ENCODE measurements at regions not wholly inside any gene's neighbourhood (a gene's known extent, or its start where the extent isn't known, plus 50 kb on each side); places are given as distances from the start of the nearest gene placed in this dataset.

DNA sequence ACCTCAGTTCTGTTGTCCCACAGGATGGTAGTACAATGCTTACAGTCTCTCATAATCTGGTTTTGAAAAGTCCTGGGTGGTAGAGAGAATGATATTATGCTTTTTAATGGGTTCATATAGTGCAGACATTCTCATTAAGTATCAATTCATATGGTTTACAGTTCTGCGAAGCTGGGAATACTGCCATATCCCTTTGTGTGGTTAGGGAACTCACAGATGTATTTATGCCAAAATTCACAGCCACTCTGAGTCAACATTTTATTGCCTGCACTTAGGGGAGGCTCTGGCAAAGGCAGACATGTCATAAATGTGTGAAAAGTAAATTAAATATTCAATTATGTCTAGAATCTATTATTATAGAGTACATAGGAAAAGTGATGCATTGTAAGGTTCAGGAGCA, 808.2 kb downstream of the SUCLG1 start:
- no peak for ATAC-seq
- DNase-seq = no peak

GRCh38 chr2:83650161-83650560, 808.9 kb downstream of the SUCLG1 start:
- ATAC-seq = no peak
- DNase-seq = no peak

DNA sequence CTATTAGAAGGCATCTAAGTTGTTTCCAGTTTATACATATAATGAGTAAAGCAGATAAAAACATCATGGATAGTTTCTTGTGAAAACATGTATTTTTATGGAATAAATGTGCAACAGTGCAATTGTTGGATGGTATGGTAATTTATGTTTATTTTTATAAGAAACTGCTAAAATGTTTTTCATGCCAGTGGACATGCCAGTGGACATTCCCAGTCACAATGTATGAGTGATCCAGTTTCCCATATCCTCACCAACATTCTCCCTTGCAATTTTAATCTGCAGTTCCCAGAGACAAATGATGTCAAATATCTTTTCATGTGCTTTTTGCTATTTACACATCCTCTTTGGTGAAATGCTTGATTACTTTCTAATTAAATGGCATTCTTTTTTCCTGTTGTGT, 818.6 kb downstream of the SUCLG1 start:
- DNase-seq (no peak), ATAC-seq (no peak)

GRCh38 chr2:83633423-83633822, 825.7 kb downstream of the SUCLG1 start:
- DNase-seq = no peak
- no peak for ATAC-seq

DNA sequence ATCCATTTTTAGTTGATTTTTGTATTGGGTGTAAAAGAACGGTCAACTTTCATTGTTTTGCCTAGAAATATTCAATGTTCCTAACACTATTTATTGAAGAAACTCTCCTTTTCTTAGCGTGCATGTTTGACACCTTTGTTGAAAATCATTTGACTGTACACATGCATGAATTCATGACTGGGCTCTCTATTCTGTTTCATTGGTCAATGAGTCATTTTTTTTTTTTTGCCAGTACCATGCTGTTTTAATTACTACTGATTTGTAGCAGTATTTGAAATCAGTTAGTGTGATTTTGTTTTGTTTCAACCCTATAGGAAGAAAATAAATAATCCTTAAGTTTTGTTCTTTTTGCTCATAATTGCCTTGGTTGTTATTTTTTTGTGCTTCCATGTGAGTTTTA, 828.7 kb downstream of the SUCLG1 start:
- DNase-seq (no peak), ATAC-seq (no peak)

- no peak for DNase-seq
- no peak for ATAC-seq
Observed at GRCh38 chr2:83615511-83615910, 843.6 kb downstream of the SUCLG1 start.

- ATAC-seq = no peak
- no peak for DNase-seq
Observed at GRCh38 chr2:83613178-83613577, 845.9 kb downstream of the SUCLG1 start.

GRCh38 chr2:83602753-83603152, 856.3 kb downstream of the SUCLG1 start:
- DNase-seq (no peak), ATAC-seq (no peak)

DNA sequence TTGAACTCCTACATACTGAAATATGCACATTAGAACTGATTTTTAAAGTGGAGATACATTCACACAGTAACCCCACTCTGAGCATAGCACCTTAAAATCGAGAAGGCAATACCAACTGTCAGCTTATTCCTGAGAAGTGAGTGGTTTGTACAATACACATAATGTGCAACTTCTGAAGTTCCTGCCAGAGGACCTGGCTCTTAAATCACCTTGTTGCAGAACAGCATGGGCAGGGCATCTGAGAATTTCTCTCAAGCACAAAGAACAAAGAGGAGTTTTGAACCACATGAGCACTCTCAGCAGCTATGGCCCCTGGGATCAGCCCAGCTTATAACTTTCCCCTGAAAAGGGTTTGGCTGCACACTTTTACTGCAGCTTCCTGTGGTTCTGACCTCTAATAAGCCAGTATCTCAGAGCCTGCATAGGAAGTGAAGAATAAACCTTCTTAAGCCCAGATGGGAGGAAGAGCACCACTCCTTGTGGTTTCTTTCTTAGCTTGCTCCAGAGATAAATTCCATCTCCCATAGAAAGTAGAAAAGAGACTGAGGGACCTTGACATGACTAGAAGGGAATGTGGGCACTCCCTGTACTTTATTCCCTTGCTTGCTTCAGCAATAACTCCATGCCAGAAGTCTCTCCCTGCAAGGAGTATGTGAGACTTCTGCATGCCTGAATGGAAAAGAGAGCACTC, 862.3 kb downstream of the SUCLG1 start:
- ATAC-seq = no peak
- DNase-seq = no peak

- no peak for ATAC-seq
Observed at GRCh38 chr2:83595926-83596325, 863.2 kb downstream of the SUCLG1 start.

DNA sequence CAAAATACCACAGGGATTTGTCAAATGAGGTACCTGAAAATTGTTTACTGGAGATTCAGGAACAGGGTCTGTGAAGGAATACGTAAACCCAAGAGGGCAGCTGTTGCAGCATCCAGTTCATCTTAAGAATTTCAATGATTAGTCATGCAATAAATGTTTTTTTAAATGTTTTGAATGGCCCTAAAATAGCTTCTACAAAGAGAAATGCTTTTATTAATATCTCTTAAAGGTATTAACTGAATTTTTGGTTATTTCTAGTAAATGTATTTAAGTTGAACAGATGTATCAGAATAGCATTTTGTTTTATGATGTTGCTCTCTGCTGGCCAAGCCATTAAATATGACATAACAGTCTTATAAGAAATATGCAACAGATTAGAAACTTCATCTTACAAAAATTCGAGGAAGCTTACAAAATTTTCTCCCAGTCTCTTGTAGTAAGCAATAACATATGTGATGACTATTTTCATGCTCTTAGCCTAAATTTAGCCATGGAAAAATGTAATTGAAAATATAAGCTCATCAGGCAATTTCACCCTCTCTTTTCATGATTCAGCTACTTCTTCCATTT, 863.9 kb downstream of the SUCLG1 start:
- DNase-seq (no peak), ATAC-seq (no peak)

More at GRCh38 chr2:83595926-83596325, 863.2 kb downstream of the SUCLG1 start:
- DNase-seq = no peak

DNA sequence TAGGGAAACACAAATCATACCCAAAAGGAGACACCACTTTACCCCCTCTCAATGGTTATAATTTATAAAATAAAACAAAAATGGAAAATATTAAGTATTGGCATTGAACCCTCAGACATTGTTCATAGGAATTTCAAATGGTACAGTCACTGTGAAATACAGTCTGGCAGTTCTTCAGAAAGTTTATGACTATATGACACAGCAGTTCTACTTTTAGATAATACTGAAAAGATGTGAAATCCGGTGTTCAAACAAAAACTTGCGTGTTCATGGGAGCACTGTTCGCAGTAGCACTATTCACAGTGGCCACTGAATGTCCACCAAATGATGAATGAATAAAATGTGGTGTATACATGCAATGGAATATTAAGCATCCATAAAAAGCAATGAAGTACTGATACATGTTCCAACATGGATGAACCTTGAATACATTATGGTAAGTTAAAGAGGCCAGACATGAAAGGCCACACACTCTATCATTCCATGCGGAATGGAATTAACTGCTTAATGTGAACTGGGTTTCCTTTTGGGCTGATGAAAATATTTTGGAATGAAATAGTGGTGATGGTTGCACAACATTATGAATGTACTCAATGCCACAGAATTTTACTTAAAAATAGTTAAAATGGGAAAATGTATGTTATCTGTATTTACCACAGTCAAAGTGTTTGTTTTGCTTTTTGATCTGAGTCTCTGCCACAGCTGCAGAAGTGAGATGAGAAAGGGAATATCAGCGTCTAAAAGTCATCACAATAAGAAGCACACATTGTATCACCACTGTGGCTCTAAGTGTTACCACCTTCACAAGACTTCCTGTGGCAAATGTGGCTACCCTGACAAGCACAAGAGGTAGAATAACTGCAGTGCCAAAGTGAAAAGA, 864.6 kb downstream of the SUCLG1 start:
- ATAC-seq (no peak), DNase-seq (no peak)

GRCh38 chr2:83587309-83587708, 871.8 kb downstream of the SUCLG1 start:
- DNase-seq (no peak), ATAC-seq (no peak)

DNA sequence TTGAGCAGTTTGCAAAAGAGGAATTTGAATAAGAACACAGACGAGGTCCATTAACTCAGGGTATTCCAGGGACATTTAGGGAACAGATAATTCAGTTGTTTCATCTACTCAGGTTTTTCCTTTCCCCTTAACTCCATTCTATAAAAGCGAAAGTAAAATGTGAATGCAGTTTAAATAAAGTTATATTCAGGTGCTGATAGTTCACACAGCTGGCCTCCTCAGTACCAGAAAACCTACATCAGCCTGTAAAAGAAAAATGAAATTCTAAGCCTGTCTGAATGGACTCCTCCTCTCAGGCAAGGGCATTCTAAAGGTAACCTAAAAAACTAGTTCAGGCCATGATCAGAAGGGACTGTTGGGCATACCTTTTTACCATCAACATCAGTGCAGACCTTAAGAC, 873.8 kb downstream of the SUCLG1 start:
- DNase-seq = no peak
- no peak for ATAC-seq

DNA sequence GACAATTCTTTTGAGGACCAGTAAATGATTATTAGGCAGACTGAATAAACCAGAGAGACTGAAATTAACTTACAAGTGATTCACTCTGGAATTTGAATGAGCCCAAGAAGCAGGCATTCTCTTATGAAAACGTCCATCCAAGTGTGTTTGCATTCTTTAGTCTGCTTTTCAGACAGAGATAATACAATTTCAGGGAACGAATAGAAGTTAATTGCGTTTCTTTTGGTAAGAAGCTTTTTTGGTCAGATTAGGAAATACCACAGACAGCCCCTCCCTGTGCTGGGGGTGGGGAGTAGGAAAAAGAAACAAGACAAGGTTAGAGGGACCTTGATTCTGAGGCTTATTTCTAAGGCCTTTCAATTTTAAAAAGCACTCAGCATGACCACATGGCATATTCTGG, 874.4 kb downstream of the SUCLG1 start:
- DNase-seq (no peak), ATAC-seq (no peak)

- DNase-seq (no peak), ATAC-seq (no peak)
Observed at GRCh38 chr2:83582589-83582988, 876.5 kb downstream of the SUCLG1 start.

- no peak for DNase-seq
- no peak for ATAC-seq
Observed at GRCh38 chr2:83579507-83579906, 879.6 kb downstream of the SUCLG1 start.

GRCh38 chr2:83578405-83578804, 880.7 kb downstream of the SUCLG1 start:
- ATAC-seq = no peak
- DNase-seq = no peak

GRCh38 chr2:83574614-83575013, 884.5 kb downstream of the SUCLG1 start:
- DNase-seq (no peak), ATAC-seq (no peak)

GRCh38 chr2:83573060-83573459, 886.0 kb downstream of the SUCLG1 start:
- ATAC-seq (no peak), DNase-seq (no peak)

DNA sequence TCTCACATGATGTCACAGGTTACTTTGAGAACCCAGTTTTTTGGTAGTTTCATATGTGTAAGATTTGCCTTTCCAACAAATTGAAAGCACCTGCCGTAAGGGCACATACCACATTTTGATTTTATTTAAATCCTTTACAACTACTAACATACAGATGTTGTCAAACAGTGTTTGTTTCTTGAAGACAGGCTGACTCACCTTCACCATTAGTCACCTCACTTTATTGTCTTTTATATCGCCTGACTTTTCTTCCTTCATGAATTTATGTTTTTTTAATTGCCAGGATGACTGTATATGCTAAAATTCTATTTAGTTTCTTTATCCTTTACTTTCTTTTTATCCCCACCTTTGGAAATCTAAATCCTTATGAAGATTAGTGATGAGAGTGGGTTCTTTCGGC, 886.7 kb downstream of the SUCLG1 start:
- ATAC-seq (no peak), DNase-seq (no peak)

DNA sequence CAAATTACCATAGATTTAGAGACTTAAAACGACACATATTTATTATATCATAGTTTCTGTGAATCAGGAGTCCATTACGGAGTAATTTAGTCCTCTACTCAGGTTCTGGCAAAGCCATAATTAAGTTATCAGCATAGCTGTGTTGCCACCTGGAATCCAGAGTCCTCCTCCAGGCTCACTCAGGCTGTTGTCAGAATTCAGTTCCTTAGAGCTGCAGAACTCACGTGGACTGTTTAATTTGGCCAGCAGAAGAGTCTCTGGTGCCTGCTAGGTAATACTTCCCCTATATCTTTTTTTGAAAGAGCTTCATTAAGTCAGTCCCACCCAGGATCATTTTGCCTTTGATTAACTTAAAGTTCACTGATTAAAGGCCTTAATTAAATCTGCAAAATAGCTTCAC, 891.5 kb downstream of the SUCLG1 start:
- no peak for ATAC-seq
- DNase-seq = no peak

DNA sequence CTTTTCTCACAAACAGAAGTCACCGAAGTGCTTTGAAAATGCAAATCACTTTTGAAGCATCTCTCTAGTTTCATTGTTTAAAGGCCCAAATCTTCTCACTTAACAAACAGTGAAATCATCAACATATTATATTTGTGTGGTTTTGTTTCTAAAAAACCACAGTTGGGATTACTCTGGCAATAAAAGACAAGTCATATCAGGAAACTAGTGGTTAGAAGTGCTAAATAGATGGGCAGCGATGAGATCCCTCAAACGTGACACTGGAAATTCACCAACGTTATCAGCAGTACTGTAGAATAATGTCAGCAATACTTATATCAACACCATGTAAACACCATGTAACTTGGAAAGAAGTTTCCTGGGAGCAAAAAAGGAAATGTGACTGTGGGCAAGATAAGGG, 893.5 kb downstream of the SUCLG1 start:
- ATAC-seq (no peak), DNase-seq (no peak)

All from stimulated activated naive CD8-positive, alpha-beta T cell treated with anti-CD3 and anti-CD28 coated beads, Interleukin-15, Interleukin-2, amounts not matched to agents 100 U/mL and 50 U/mL, for 24 hours (primary cell).